ENCODE measurements at regions not wholly inside any gene's neighbourhood (a gene's known extent, or its start where the extent isn't known, plus 50 kb on each side); places are given as distances from the start of the nearest gene placed in this dataset.

DNA sequence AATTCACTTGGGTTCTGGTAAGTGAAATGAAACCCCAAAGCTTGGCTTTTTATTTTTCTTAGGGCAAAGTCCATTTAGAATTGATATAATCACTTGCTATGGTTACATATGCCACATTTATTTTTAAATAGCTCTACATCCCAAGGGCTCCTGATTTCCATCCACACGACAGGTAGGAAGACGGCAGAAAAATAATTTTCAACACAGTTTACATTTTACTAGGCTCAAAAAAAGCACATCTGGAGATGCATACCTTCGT, 95.0 kb upstream of the EFNA5 start:
- intact Hi-C loops (cut with micrococcal nuclease; ENCODE audit: unreplicated experiment) (no loop called here), in situ Hi-C loops (cut with MboI) (no loop called here)
- Histone ChIP-seq H3K9me3 (replicated peaks; ENCODE audit: control insufficient read depth, insufficient read depth, low read length) (no peaks in the 10 kb centered on the region), H4K20me1 (ENCODE audit: control insufficient read depth, insufficient read depth) (no peaks in the 10 kb centered on the region), H3K9ac (ENCODE audit: control insufficient read depth, insufficient read depth, low read length) (no peak overlapping the region), H2AFZ (ENCODE audit: control insufficient read depth, low read depth, low read length) (no peak overlapping the region), H3K4me1 (ENCODE audit: control insufficient read depth, insufficient read depth, low read length) (0 out of 2 replicates have a peak, but pooled peaks cover 3% of the 10 kb centered on the region), H3K27me3 (replicated peaks in 1 of 2; ENCODE audit: control insufficient read depth in 2 of 2, insufficient read depth in 2 of 2, low read length in 1 of 2) (no peaks in the 10 kb centered on the region), H3K79me2 (ENCODE audit: control insufficient read depth, insufficient read depth, low read length) (no peaks in the 10 kb centered on the region), H3K27ac (ENCODE audit: control insufficient read depth, insufficient read depth) (no peak overlapping the region), H3K4me3 (no peak overlapping the region), H3K36me3 (ENCODE audit: control insufficient read depth in 2 of 2, insufficient read depth in 2 of 2, low read length in 1 of 2) (no peaks in the 10 kb centered on the region), H3K4me2 (ENCODE audit: control insufficient read depth, insufficient read depth) (no peak overlapping the region)
- SMC1A ChIA-PET (ENCODE audit: uncharacterized antibody, unreplicated experiment) = interaction anchor here (1.0 to 1.7 kb wide), 6 partner anchors 11 to 113 kb away, joined by 3 to 8 read pairs (median 4); no protein-coding TSS in a partner anchor
- POLR2A ChIA-PET = no interaction called here
- DNase-seq (ENCODE audit: low read depth, low spot score) (no peak), ATAC-seq (no peak), FAIRE-seq (no peak)
- RAD21 ChIA-PET (ENCODE audit: unreplicated experiment) = interaction anchor here (0.6 kb wide), 1 partner anchor 158 kb away, joined by 5 read pairs; no protein-coding TSS in a partner anchor
- BruUV-seq (replicated peaks) = no TSS peak
- 32% methylated on average over 3 of the region's 3 CpGs for WGBS (ENCODE audit: insufficient coverage, insufficient replicate concordance, low lambda C conversion rate, missing lambda C conversion rate)
- CTCF ChIA-PET = interaction anchor here (1.6 kb wide), 1 partner anchor 12 kb away, joined by 6 read pairs; no protein-coding TSS in a partner anchor
- no peak for TF ChIP-seq MXI1 (IDR thresholded peaks at IDR 0.05; ENCODE audit: low read depth, low read length)

- H2AFZ ChIP-seq (ENCODE audit: control insufficient read depth, low read depth, low read length) = peak overlapping the region; percentile 58
- no peak overlapping the region for H3K27ac ChIP-seq (ENCODE audit: control insufficient read depth, insufficient read depth)
- FAIRE-seq (no peak), ATAC-seq (no peak), DNase-seq (ENCODE audit: low read depth, low spot score) (no peak)
- in situ Hi-C loops (cut with MboI) = no loop called here
- BruUV-seq (replicated peaks) = no TSS peak
- H3K4me1 ChIP-seq (ENCODE audit: control insufficient read depth, insufficient read depth, low read length) = 0 out of 2 replicates have a peak, but pooled peaks cover 3% of the 10 kb centered on the region
- H3K9ac ChIP-seq (ENCODE audit: control insufficient read depth, insufficient read depth, low read length) = no peak overlapping the region
- H3K4me3 ChIP-seq = no peak overlapping the region
- POLR2A ChIA-PET = no interaction called here
- H3K27me3 ChIP-seq (replicated peaks in 1 of 2; ENCODE audit: control insufficient read depth in 2 of 2, insufficient read depth in 2 of 2, low read length in 1 of 2) = no peaks in the 10 kb centered on the region
- no peaks in the 10 kb centered on the region for H3K79me2 ChIP-seq (ENCODE audit: control insufficient read depth, insufficient read depth, low read length)
- SMC1A ChIA-PET (ENCODE audit: uncharacterized antibody, unreplicated experiment) = interaction anchor here (1.0 to 1.7 kb wide), 6 partner anchors 11 to 113 kb away, joined by 3 to 8 read pairs (median 4); no protein-coding TSS in a partner anchor
- intact Hi-C loops (cut with micrococcal nuclease; ENCODE audit: unreplicated experiment) = no loop called here
- no peak overlapping the region for H3K4me2 ChIP-seq (ENCODE audit: control insufficient read depth, insufficient read depth)
- no peaks in the 10 kb centered on the region for H3K9me3 ChIP-seq (replicated peaks; ENCODE audit: control insufficient read depth, insufficient read depth, low read length)
- RAD21 ChIA-PET (ENCODE audit: unreplicated experiment) = no interaction called here
- H3K36me3 ChIP-seq (ENCODE audit: control insufficient read depth in 2 of 2, insufficient read depth in 2 of 2, low read length in 1 of 2) = no peaks in the 10 kb centered on the region
- CTCF ChIA-PET = interaction anchor here (0.8 to 1.8 kb wide), 3 partner anchors 8 to 12 kb away, joined by 3 to 6 read pairs (median 5); no protein-coding TSS in a partner anchor
- 50% methylated on average over 9 of the region's 9 CpGs for WGBS (ENCODE audit: insufficient coverage, insufficient replicate concordance, low lambda C conversion rate, missing lambda C conversion rate)
- no peak for TF ChIP-seq BHLHE40 (IDR thresholded peaks at IDR 0.05; ENCODE audit: borderline replicate concordance in 1 of 2, low read depth in 2 of 2, low read length in 1 of 2)
- TF ChIP-seq, protein P1, sequence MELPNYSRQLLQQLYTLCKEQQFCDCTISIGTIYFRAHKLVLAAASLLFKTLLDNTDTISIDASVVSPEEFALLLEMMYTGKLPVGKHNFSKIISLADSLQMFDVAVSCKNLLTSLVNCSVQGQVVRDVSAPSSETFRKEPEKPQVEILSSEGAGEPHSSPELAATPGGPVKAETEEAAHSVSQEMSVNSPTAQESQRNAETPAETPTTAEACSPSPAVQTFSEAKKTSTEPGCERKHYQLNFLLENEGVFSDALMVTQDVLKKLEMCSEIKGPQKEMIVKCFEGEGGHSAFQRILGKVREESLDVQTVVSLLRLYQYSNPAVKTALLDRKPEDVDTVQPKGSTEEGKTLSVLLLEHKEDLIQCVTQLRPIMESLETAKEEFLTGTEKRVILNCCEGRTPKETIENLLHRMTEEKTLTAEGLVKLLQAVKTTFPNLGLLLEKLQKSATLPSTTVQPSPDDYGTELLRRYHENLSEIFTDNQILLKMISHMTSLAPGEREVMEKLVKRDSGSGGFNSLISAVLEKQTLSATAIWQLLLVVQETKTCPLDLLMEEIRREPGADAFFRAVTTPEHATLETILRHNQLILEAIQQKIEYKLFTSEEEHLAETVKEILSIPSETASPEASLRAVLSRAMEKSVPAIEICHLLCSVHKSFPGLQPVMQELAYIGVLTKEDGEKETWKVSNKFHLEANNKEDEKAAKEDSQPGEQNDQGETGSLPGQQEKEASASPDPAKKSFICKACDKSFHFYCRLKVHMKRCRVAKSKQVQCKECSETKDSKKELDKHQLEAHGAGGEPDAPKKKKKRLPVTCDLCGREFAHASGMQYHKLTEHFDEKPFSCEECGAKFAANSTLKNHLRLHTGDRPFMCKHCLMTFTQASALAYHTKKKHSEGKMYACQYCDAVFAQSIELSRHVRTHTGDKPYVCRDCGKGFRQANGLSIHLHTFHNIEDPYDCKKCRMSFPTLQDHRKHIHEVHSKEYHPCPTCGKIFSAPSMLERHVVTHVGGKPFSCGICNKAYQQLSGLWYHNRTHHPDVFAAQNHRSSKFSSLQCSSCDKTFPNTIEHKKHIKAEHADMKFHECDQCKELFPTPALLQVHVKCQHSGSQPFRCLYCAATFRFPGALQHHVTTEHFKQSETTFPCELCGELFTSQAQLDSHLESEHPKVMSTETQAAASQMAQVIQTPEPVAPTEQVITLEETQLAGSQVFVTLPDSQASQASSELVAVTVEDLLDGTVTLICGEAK (IDR thresholded peaks at IDR 0.05; ENCODE audit: borderline replicate concordance) = no peak
- TF ChIP-seq EZH2 (IDR thresholded peaks at IDR 0.05; ENCODE audit: borderline replicate concordance, control insufficient read depth, low read depth, low read length) = no peak
- peak; percentile 44; the same call in 1 of the 2 replicates for TF ChIP-seq NR2F1 (conservative IDR thresholded peaks at IDR 0.05)
- TF ChIP-seq, protein P2, sequence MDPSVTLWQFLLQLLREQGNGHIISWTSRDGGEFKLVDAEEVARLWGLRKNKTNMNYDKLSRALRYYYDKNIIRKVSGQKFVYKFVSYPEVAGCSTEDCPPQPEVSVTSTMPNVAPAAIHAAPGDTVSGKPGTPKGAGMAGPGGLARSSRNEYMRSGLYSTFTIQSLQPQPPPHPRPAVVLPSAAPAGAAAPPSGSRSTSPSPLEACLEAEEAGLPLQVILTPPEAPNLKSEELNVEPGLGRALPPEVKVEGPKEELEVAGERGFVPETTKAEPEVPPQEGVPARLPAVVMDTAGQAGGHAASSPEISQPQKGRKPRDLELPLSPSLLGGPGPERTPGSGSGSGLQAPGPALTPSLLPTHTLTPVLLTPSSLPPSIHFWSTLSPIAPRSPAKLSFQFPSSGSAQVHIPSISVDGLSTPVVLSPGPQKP (IDR thresholded peaks at IDR 0.05; ENCODE audit: low read depth, low read length) = no peak
- no peaks in the 10 kb centered on the region for H4K20me1 ChIP-seq (ENCODE audit: control insufficient read depth, insufficient read depth)
These were observed 94.5 kb upstream of the EFNA5 start for GRCh38 chr5:107764976-107765804.

Measured in GM12878 (cell line).